ENCODE measurements at regions not wholly inside any gene's neighbourhood (a gene's known extent, or its start where the extent isn't known, plus 50 kb on each side); places are given as distances from the start of the nearest gene placed in this dataset.

- DNase-seq, result no peak
These were observed 216.9 kb downstream of the HAPSTR1 start for GRCh38 chr16:9308356-9308801.

- DNase-seq, result no peak
These were observed 217.4 kb downstream of the HAPSTR1 start for GRCh38 chr16:9308850-9309249.

- no peak for DNase-seq
These were observed 218.4 kb downstream of the HAPSTR1 start for GRCh38 chr16:9309844-9310243.

GRCh38 chr16:9311303-9311954 is 220.0 kb downstream of the HAPSTR1 start:
- DNase-seq, result no peak

- no peak for DNase-seq
These were observed 224.6 kb downstream of the HAPSTR1 start for GRCh38 chr16:9316008-9316407.

GRCh38 chr16:9316615-9317014 is 225.2 kb downstream of the HAPSTR1 start:
- DNase-seq, result no peak

GRCh38 chr16:9318764-9319163 is 227.3 kb downstream of the HAPSTR1 start:
- DNase-seq, result no peak

GRCh38 chr16:9322769-9323168 is 231.3 kb downstream of the HAPSTR1 start:
- no peak for DNase-seq

GRCh38 chr16:9323170-9323569 is 231.7 kb downstream of the HAPSTR1 start:
- no peak for DNase-seq

- DNase-seq, result no peak
These were observed 235.8 kb downstream of the HAPSTR1 start for GRCh38 chr16:9327253-9327652.

GRCh38 chr16:9328411-9328810 is 237.0 kb downstream of the HAPSTR1 start:
- no peak for DNase-seq

- DNase-seq, result no peak
These were observed 238.7 kb downstream of the HAPSTR1 start for GRCh38 chr16:9330095-9330494.

- no peak for DNase-seq
These were observed 240.1 kb downstream of the HAPSTR1 start for GRCh38 chr16:9331503-9331902.

- no peak for DNase-seq
These were observed 241.2 kb downstream of the HAPSTR1 start for GRCh38 chr16:9332574-9333148.

- DNase-seq, result no peak
These were observed 242.0 kb downstream of the HAPSTR1 start for GRCh38 chr16:9333469-9333868.

- DNase-seq, result no peak
These were observed 242.7 kb downstream of the HAPSTR1 start for GRCh38 chr16:9334103-9334502.

GRCh38 chr16:9337308-9338032 is 246.0 kb downstream of the HAPSTR1 start:
- DNase-seq, result no peak

GRCh38 chr16:9338068-9338467 is 246.6 kb downstream of the HAPSTR1 start:
- DNase-seq, result no peak

- DNase-seq, result no peak
These were observed 247.1 kb downstream of the HAPSTR1 start for GRCh38 chr16:9338510-9338909.

- DNase-seq, result no peak
These were observed 249.2 kb downstream of the HAPSTR1 start for GRCh38 chr16:9340526-9341256.

GRCh38 chr16:9343276-9343675 is 251.8 kb downstream of the HAPSTR1 start:
- no peak for DNase-seq

GRCh38 chr16:9344508-9344907 is 253.1 kb downstream of the HAPSTR1 start:
- no peak for DNase-seq

- DNase-seq, result no peak
These were observed 253.6 kb downstream of the HAPSTR1 start for GRCh38 chr16:9345046-9345445.

GRCh38 chr16:9345880-9346279 is 254.4 kb downstream of the HAPSTR1 start:
- DNase-seq, result no peak
